Hepatocyte (in vitro differentiated cells): ENCODE measurements at regions not wholly inside any gene's neighbourhood (a gene's known extent, or its start where the extent isn't known, plus 50 kb on each side); places are given as distances from the start of the nearest gene placed in this dataset.
A peak's percentile ranks its signal among the peaks of the same experiment; 100 is the strongest.

Experiments
- DNase-seq: peaks from one replicate; pipeline ENCODE4 v3.0.0-alpha.2; 2016; ENCODE audit warnings: low spot score
- H2AFZ ChIP-seq: fragments of 200-600 bp; sonication (generic); 2 replicates; pipeline ENCODE4 v1.6.0; 2016; ENCODE audit warnings: antibody characterized with exemption, mild to moderate bottlenecking
- H3K27ac ChIP-seq: fragments of 200-600 bp; sonication (generic); 2 replicates; pipeline ENCODE4 v1.5.1; 2016; ENCODE audit warnings: mild to moderate bottlenecking
- H3K27me3 ChIP-seq: fragments of 200-600 bp; sonication (generic); 2 replicates; pipeline ENCODE4 v1.6.1; 2016
- H3K36me3 ChIP-seq: fragments of 200-600 bp; sonication (generic); replicated peaks from 2 replicates; pipeline ENCODE4 v1.5.1; 2016; ENCODE audit warnings: low read depth; ENCODE audit not compliant: insufficient read depth
- H3K4me1 ChIP-seq: fragments of 200-600 bp; sonication (generic); 2 replicates; pipeline ENCODE4 v1.5.1; 2016; ENCODE audit warnings: mild to moderate bottlenecking, moderate library complexity; ENCODE audit not compliant: insufficient read depth
- H3K4me2 ChIP-seq: fragments of 200-600 bp; sonication (generic); 2 replicates; pipeline ENCODE4 v1.6.0; 2016
- H3K4me3 ChIP-seq: fragments of 200-600 bp; sonication (generic); 2 replicates; pipeline ENCODE4 v1.5.1; 2016; ENCODE audit warnings: mild to moderate bottlenecking
- H3K79me2 ChIP-seq: fragments of 200-600 bp; sonication (generic); 2 replicates; pipeline ENCODE4 v1.6.0; 2017; ENCODE audit warnings: mild to moderate bottlenecking
- H3K9me2 ChIP-seq: fragments of 200-600 bp; sonication (generic); replicated peaks from 2 replicates; pipeline ENCODE4 v1.6.0; 2017; ENCODE audit warnings: mild to moderate bottlenecking; ENCODE audit not compliant: insufficient read depth
- H3K9me3 ChIP-seq: fragments of 200-600 bp; sonication (generic); 2 replicates; pipeline ENCODE4 v1.5.1; 2016; ENCODE audit warnings: low read depth, mild to moderate bottlenecking
- H4K20me1 ChIP-seq: fragments of 200-600 bp; sonication (generic); 2 replicates; pipeline ENCODE4 v1.6.0; 2016; ENCODE audit warnings: mild to moderate bottlenecking; ENCODE audit not compliant: insufficient read depth, poor library complexity, severe bottlenecking
- CTCF ChIP-seq: fragments of 200-600 bp; sonication (generic); IDR thresholded peaks from 2 replicates; pipeline ENCODE4 v1.5.1; 2016; ENCODE audit warnings: antibody characterized with exemption, mild to moderate bottlenecking; ENCODE audit not compliant: poor library complexity
- EZH2 ChIP-seq: fragments of 200-600 bp; sonication (generic); IDR thresholded peaks from 2 replicates; pipeline ENCODE4 v1.6.1; 2016; ENCODE audit warnings: antibody characterized with exemption, mild to moderate bottlenecking, borderline replicate concordance
- EZH2phosphoT487 ChIP-seq: fragments of 200-600 bp; sonication (generic); IDR thresholded peaks from one replicate; pipeline ENCODE4 v1.6.1; 2018; ENCODE audit warnings: antibody characterized with exemption, mild to moderate bottlenecking, low read depth, moderate library complexity; ENCODE audit not compliant: unreplicated experiment, severe bottlenecking
- WGBS: methylation state at CpG from one replicate; pipeline ENCODE4 v1.1.6; 2016; ENCODE audit warnings: low lambda C conversion rate; ENCODE audit errors: missing lambda C conversion rate; 5-methylcytosine and 5-hydroxymethylcytosine counted together

- H3K79me2 ChIP-seq = no peaks in the 10 kb centered on the region
- H3K36me3 ChIP-seq = no peaks in the 10 kb centered on the region
- WGBS = 73% methylated on average over 3 of the region's 3 CpGs
- H3K4me2 ChIP-seq = no peak overlapping the region
- H3K9me3 ChIP-seq = no peaks in the 10 kb centered on the region
- no peak overlapping the region for H3K4me3 ChIP-seq
- TF ChIP-seq EZH2 (no peak), EZH2phosphoT487 (no peak), CTCF (no peak)
- no peak overlapping the region for H2AFZ ChIP-seq
- no peaks in the 10 kb centered on the region for H3K27me3 ChIP-seq
- H4K20me1 ChIP-seq = no peaks in the 10 kb centered on the region
- H3K27ac ChIP-seq = no peak overlapping the region
- no peaks in the 10 kb centered on the region for H3K4me1 ChIP-seq
- no peak for DNase-seq
- H3K9me2 ChIP-seq = no peaks in the 10 kb centered on the region
These were observed 269.9 kb downstream of the CBLL2 start for GRCh38 chrX:22542641-22543040.

- no peaks in the 10 kb centered on the region for H3K4me1 ChIP-seq
- no peak overlapping the region for H2AFZ ChIP-seq
- H3K4me2 ChIP-seq = no peak overlapping the region
- H4K20me1 ChIP-seq = no peaks in the 10 kb centered on the region
- no peaks in the 10 kb centered on the region for H3K36me3 ChIP-seq
- no peaks in the 10 kb centered on the region for H3K79me2 ChIP-seq
- H3K4me3 ChIP-seq = no peak overlapping the region
- 58% methylated on average over 4 of the region's 4 CpGs for WGBS
- no peaks in the 10 kb centered on the region for H3K9me3 ChIP-seq
- H3K27me3 ChIP-seq = no peaks in the 10 kb centered on the region
- TF ChIP-seq CTCF (no peak), EZH2 (no peak), EZH2phosphoT487 (no peak)
- no peak for DNase-seq
- no peaks in the 10 kb centered on the region for H3K9me2 ChIP-seq
- no peak overlapping the region for H3K27ac ChIP-seq
These were observed 286.8 kb downstream of the CBLL2 start for GRCh38 chrX:22559506-22559905.

- Histone ChIP-seq H3K79me2 (no peaks in the 10 kb centered on the region), H3K27ac (no peak overlapping the region), H2AFZ (no peak overlapping the region), H3K9me3 (no peaks in the 10 kb centered on the region), H3K4me3 (no peak overlapping the region), H3K9me2 (no peaks in the 10 kb centered on the region), H4K20me1 (no peaks in the 10 kb centered on the region), H3K4me1 (no peaks in the 10 kb centered on the region), H3K4me2 (no peak overlapping the region), H3K27me3 (no peaks in the 10 kb centered on the region), H3K36me3 (no peaks in the 10 kb centered on the region)
- TF ChIP-seq CTCF (no peak), EZH2 (no peak), EZH2phosphoT487 (no peak)
- 81% methylated on average over 1 of the region's 1 CpG for WGBS
- no peak for DNase-seq
These were observed 302.6 kb downstream of the CBLL2 start for GRCh38 chrX:22575161-22575845.

- Histone ChIP-seq H3K9me3 (no peaks in the 10 kb centered on the region), H3K79me2 (no peaks in the 10 kb centered on the region), H3K27ac (no peak overlapping the region), H3K4me3 (no peak overlapping the region), H3K27me3 (no peaks in the 10 kb centered on the region), H3K4me1 (no peaks in the 10 kb centered on the region), H4K20me1 (no peaks in the 10 kb centered on the region), H3K9me2 (no peaks in the 10 kb centered on the region), H2AFZ (no peak overlapping the region), H3K36me3 (no peaks in the 10 kb centered on the region), H3K4me2 (no peak overlapping the region)
- WGBS = 67% methylated on average over 3 of the region's 3 CpGs
- TF ChIP-seq EZH2phosphoT487 = no peak
- no peak for TF ChIP-seq CTCF
- TF ChIP-seq EZH2 = no peak
- DNase-seq = peak; percentile 4
These were observed 304.5 kb downstream of the CBLL2 start for GRCh38 chrX:22577181-22577580.
